PC-3 (cell line): ENCODE measurements at regions not wholly inside any gene's neighbourhood (a gene's known extent, or its start where the extent isn't known, plus 50 kb on each side); places are given as distances from the start of the nearest gene placed in this dataset.

Source experiments
- CTCF ChIP-seq: fragments of 300-600 bp; sonication (generic); conservative IDR thresholded peaks from 2 replicates; pipeline ENCODE4 v1.5.1; 2017; ENCODE audit warnings: antibody characterized with exemption, low read depth, mild to moderate bottlenecking, low read length
- EZH2 ChIP-seq: fragments of 300-600 bp; sonication (generic); IDR thresholded peaks from one replicate; pipeline ENCODE4 v1.6.1; 2017; ENCODE audit warnings: antibody characterized with exemption, mild to moderate bottlenecking, low read length; ENCODE audit not compliant: unreplicated experiment

- TF ChIP-seq CTCF (no peak), EZH2 (no peak)
These were observed 53.5 kb downstream of the ZNF608 start for GRCh38 chr5:124692950-124693349.
